IMR-90 (cell line): ENCODE measurements at regions not wholly inside any gene's neighbourhood (a gene's known extent, or its start where the extent isn't known, plus 50 kb on each side); places are given as distances from the start of the nearest gene placed in this dataset.

ENCODE experiments used
- ATAC-seq: fragments of 200-7000 bp; cut with Tn5 transposase; 2 replicates; pipeline ENCODE4 v1.9.1; 2020; ENCODE audit warnings: low read depth, mild to moderate bottlenecking, moderate library complexity
- BruUV-seq: library from RNA; stranded (reverse); fragments of 400-500 nt; replicated peaks from 2 replicates; lab custom pipeline; 2021; lab: Mats Ljungman, UMichigan
- CTCF ChIA-PET: fragments of 300-600 bp; formaldehyde crosslinking; extraction: SDS; loops from one replicate; lab custom pipeline; 2021; ENCODE audit warnings: antibody characterized with exemption; lab: Yijun Ruan, JAX
- POLR2A ChIA-PET: fragments of 300-600 bp; sonication (Branson Sonifier 250); formaldehyde crosslinking; loops from one replicate; lab custom pipeline; 2022; ENCODE audit warnings: antibody characterized with exemption; ENCODE audit not compliant: unreplicated experiment; lab: Charles Lee
- DNase-seq: peaks from one replicate; pipeline ENCODE4 v3.0.0; 2013
- H2AFZ ChIP-seq: replicated peaks from 2 replicates; pipeline ENCODE3; 2013; ENCODE audit warnings: low read length, mild to moderate bottlenecking; ENCODE audit not compliant: poor library complexity
- H2AK5ac ChIP-seq: 2 replicates; pipeline ENCODE4 v1.6.1; 2013; ENCODE audit warnings: low read depth, low read length, inconsistent platforms
- H2AK9ac ChIP-seq: replicated peaks from 2 replicates; pipeline ENCODE3; 2013; ENCODE audit warnings: mild to moderate bottlenecking, low read depth, low read length, moderate library complexity; ENCODE audit not compliant: poor library complexity
- H2BK120ac ChIP-seq: 2 replicates; pipeline ENCODE4 v1.6.1; 2013; ENCODE audit warnings: low read depth, low read length, inconsistent platforms
- H2BK15ac ChIP-seq: 3 replicates; pipeline ENCODE4 v1.6.1; 2013; ENCODE audit warnings: low read depth, low read length, inconsistent platforms
- H2BK20ac ChIP-seq: 2 replicates; pipeline ENCODE4 v1.6.1; 2013; ENCODE audit warnings: low read depth, mild to moderate bottlenecking, inconsistent platforms, low read length, moderate library complexity
- H2BK5ac ChIP-seq: 2 replicates; pipeline ENCODE4 v1.6.1; 2013; ENCODE audit warnings: mild to moderate bottlenecking, low read depth, low read length, inconsistent platforms; ENCODE audit not compliant: poor library complexity, severe bottlenecking
- H3K14ac ChIP-seq: replicated peaks from 2 replicates; pipeline ENCODE4 v1.6.1; 2013; ENCODE audit warnings: low read depth, low read length, inconsistent platforms
- H3K18ac ChIP-seq: 2 replicates; pipeline ENCODE4 v1.6.1; 2013; ENCODE audit warnings: low read depth, low read length, control low read depth
- H3K23ac ChIP-seq: 2 replicates; pipeline ENCODE4 v1.6.1; 2013; ENCODE audit warnings: low read depth, low read length, inconsistent platforms
- H3K27ac ChIP-seq: 2 replicates; pipeline ENCODE4 v1.5.1; 2013; ENCODE audit warnings: mild to moderate bottlenecking, control low read depth, low read length; ENCODE audit not compliant: insufficient read depth
- H3K27me3 ChIP-seq: 2 replicates; pipeline ENCODE4 v1.6.1; 2013; ENCODE audit warnings: low read length; ENCODE audit not compliant: control insufficient read depth, insufficient read depth
- H3K36me3 ChIP-seq: 2 replicates; pipeline ENCODE4 v1.6.1; 2013; ENCODE audit warnings: low read length, mixed read lengths; ENCODE audit not compliant: control insufficient read depth, insufficient read depth
- H3K4ac ChIP-seq: 2 replicates; pipeline ENCODE4 v1.6.1; 2013; ENCODE audit warnings: low read depth, low read length, inconsistent platforms
- H3K4me1 ChIP-seq: 2 replicates; pipeline ENCODE4 v1.6.1; 2013; ENCODE audit warnings: low read length, mixed read lengths; ENCODE audit not compliant: control insufficient read depth, insufficient read depth
- H3K4me2 ChIP-seq: 2 replicates; pipeline ENCODE4 v1.6.1; 2013; ENCODE audit warnings: low read depth, mild to moderate bottlenecking, control low read depth, low read length, moderate library complexity
- H3K4me3 ChIP-seq: 2 replicates; pipeline ENCODE4 v1.5.1; 2013; ENCODE audit warnings: low read depth, mild to moderate bottlenecking, control low read depth, low read length, moderate library complexity; ENCODE audit not compliant: insufficient read depth
- H3K56ac ChIP-seq: 2 replicates; pipeline ENCODE4 v1.6.1; 2013; ENCODE audit warnings: low read length, inconsistent platforms; ENCODE audit not compliant: insufficient read depth; ENCODE audit errors: extremely low read depth
- H3K79me1 ChIP-seq, 2 experiments: 2 replicates each; pipeline ENCODE4 v1.6.1; 2013; ENCODE audit warnings: low read length in 2 of 2, inconsistent platforms in 1 of 2, low read depth in 1 of 2
- H3K9ac ChIP-seq: 2 replicates; pipeline ENCODE4 v1.6.1; 2013; ENCODE audit warnings: low read depth, low read length, control low read depth
- H3K9me1 ChIP-seq: 2 replicates; pipeline ENCODE4 v1.6.1; 2013; ENCODE audit warnings: low read length, inconsistent platforms; ENCODE audit not compliant: insufficient read depth
- H3K9me3 ChIP-seq: 2 replicates; pipeline ENCODE4 v1.6.1; 2013; ENCODE audit warnings: low read length; ENCODE audit not compliant: control insufficient read depth, insufficient read depth
- H4K20me1 ChIP-seq: 2 replicates; pipeline ENCODE4 v1.6.1; 2013; ENCODE audit warnings: low read length, inconsistent platforms; ENCODE audit not compliant: insufficient read depth
- H4K5ac ChIP-seq: 2 replicates; pipeline ENCODE4 v1.6.1; 2013; ENCODE audit warnings: mild to moderate bottlenecking, low read depth, low read length, control low read depth
- H4K8ac ChIP-seq, 2 experiments: 2 replicates each; pipeline ENCODE4 v1.6.1; 2013; ENCODE audit warnings: low read depth in 2 of 2, low read length in 2 of 2, control low read depth in 1 of 2, inconsistent platforms in 1 of 2
- H4K91ac ChIP-seq: 2 replicates; pipeline ENCODE4 v1.6.1; 2013; ENCODE audit warnings: low read depth, low read length, inconsistent platforms; ENCODE audit not compliant: insufficient read depth
- BHLHE40 ChIP-seq: fragments of 150-350 bp; IDR thresholded peaks from 2 replicates; pipeline ENCODE4 v1.6.1; 2016; ENCODE audit warnings: mild to moderate bottlenecking, low read depth, low read length
- CEBPB ChIP-seq: IDR thresholded peaks from 2 replicates; pipeline ENCODE4 v1.6.1; 2012; ENCODE audit warnings: low read depth, low read length, improper control_type of control experiment
- CHD1 ChIP-seq: IDR thresholded peaks from 2 replicates; pipeline ENCODE4 v1.6.1; 2012; ENCODE audit warnings: low read depth, low read length, improper control_type of control experiment
- ELK1 ChIP-seq: fragments of 150-350 bp; IDR thresholded peaks from 2 replicates; pipeline ENCODE4 v1.6.1; 2016; ENCODE audit warnings: low read depth, mild to moderate bottlenecking, low read length, moderate library complexity, borderline replicate concordance
- MAZ ChIP-seq: IDR thresholded peaks from 2 replicates; pipeline ENCODE4 v1.6.1; 2012; ENCODE audit warnings: low read depth, mild to moderate bottlenecking, low read length, improper control_type of control experiment, moderate library complexity, borderline replicate concordance
- NFE2L2 ChIP-seq: fragments of 150-350 bp; IDR thresholded peaks from 2 replicates; pipeline ENCODE4 v1.6.1; 2016; ENCODE audit warnings: low read depth, mild to moderate bottlenecking, low read length
- USF2 ChIP-seq: fragments of 150-350 bp; IDR thresholded peaks from 2 replicates; pipeline ENCODE4 v1.6.1; 2017; ENCODE audit warnings: mild to moderate bottlenecking, antibody characterized with exemption, low read length, low read depth
- WGBS, 2 experiments: methylation state at CpG; one replicate each; pipeline versions ENCODE4 v1.1.5 to v1.1.7; 2013; ENCODE audit warnings: missing lambda C conversion rate in 2 of 2; ENCODE audit not compliant: insufficient read length in 1 of 2; ENCODE audit errors: extremely low coverage in 2 of 2; 5-methylcytosine and 5-hydroxymethylcytosine counted together
- dilution Hi-C: fragments of 300-500 bp; cut with HindIII; formaldehyde crosslinking; loops from one replicate; pipeline ENCODE4 v1.14.3; 2018; ENCODE audit warnings: low sequenced_read_pairs; ENCODE audit not compliant: unreplicated experiment
- in situ Hi-C: fragments of 300-500 bp; cut with MboI; formaldehyde crosslinking; loops from 3 replicates; pipeline ENCODE4 v1.14.3; 2019; ENCODE audit warnings: low sequenced_read_pairs, inconsistent platforms, mixed read lengths
- intact Hi-C: fragments of 100-400 bp; cut with micrococcal nuclease; formaldehyde crosslinking; loops from 2 replicates; pipeline ENCODE4 v1.10.0; 2022

GRCh38 chr6:87995461-87995860 is 52.2 kb upstream of the SPACA1 start:
- Histone ChIP-seq H2BK120ac (no peak overlapping the region), H4K91ac (no peak overlapping the region), H3K9me3 (no peaks in the 10 kb centered on the region), H4K5ac (no peak overlapping the region), H3K9me1 (no peaks in the 10 kb centered on the region), H3K23ac (no peak overlapping the region), H3K9ac (no peak overlapping the region), H3K14ac (no peak overlapping the region), H3K4me3 (no peak overlapping the region), H2AFZ (no peak overlapping the region), H4K20me1 (no peaks in the 10 kb centered on the region), H3K4ac (no peak overlapping the region), H3K27ac (no peak overlapping the region), H3K56ac (no peak overlapping the region), H2AK5ac (no peak overlapping the region), H3K79me1 (no peaks in the 10 kb centered on the region), H3K27me3 (no peaks in the 10 kb centered on the region), H3K4me2 (no peak overlapping the region), H3K36me3 (no peaks in the 10 kb centered on the region), H3K18ac (no peak overlapping the region), H2BK15ac (no peak overlapping the region), H2AK9ac (no peak overlapping the region), H2BK5ac (no peak overlapping the region), H2BK20ac (no peak overlapping the region), H4K8ac (no peak overlapping the region), H3K4me1 (no peaks in the 10 kb centered on the region)
- no peak for TF ChIP-seq CEBPB
- no peak for TF ChIP-seq MAZ
- TF ChIP-seq CHD1: no peak
- TF ChIP-seq USF2: no peak
- TF ChIP-seq NFE2L2: no peak
- no peak for TF ChIP-seq ELK1
- no peak for TF ChIP-seq BHLHE40
- ChIA-PET CTCF (no interaction called here), POLR2A (no interaction called here)
- intact Hi-C loops: no loop called here
- dilution Hi-C loops: no loop called here
- in situ Hi-C loops: no loop called here
- DNase-seq (no peak), ATAC-seq (no peak)
- BruUV-seq: no TSS peak
- WGBS, 2 experiments: 0% methylated on average over 2 of the region's 7 CpGs; no CpG with 5 or more reads in 1 of the 2 experiments
